NCI-H526 (cell line): ENCODE measurements at regions not wholly inside any gene's neighbourhood (a gene's known extent, or its start where the extent isn't known, plus 50 kb on each side); places are given as distances from the start of the nearest gene placed in this dataset.

Experiments
- DNase-seq, 2 experiments: peaks; one replicate each; lab custom pipeline; 2025; lab: John Stamatoyannopoulos, UW

DNA sequence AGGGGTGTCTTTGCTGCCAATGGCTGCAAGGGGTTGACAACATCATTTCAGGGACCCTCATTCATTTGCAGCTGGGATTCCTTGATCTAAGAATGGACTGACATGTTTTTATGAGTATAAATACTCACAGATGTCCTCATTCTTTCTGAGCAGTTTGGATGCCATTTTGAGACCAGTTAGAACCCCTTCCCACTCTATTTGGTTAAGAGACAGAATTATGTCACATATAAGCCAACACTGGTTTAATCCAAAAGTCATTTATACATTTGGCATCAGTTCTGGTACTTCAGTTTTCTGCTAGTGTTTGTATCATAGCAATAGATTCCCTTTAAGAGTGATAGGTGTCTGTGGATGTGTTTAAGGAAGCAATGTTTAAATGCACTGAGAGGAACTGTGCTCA is 248.8 kb downstream of the SAMD5 start:
- no peak for DNase-seq

DNA sequence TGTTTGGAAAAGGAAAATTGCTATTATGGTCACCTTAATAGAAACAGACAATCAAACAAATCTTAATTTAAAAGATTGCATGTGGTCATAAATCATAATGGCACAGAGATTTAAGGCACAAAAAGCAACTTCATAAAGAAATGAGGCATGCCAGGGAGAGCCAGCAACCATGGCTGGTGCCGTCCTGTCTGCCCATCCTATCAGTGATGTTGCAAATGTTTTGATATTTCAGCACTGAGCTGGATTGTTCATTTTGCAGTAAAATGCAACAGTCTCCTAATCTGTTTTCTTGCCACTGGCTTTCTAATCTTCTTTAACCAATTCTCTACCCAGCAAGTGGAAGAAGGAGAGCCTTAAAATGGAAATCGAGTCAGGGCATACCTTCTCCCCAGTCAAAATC is 249.8 kb downstream of the SAMD5 start:
- DNase-seq: no peak

DNA sequence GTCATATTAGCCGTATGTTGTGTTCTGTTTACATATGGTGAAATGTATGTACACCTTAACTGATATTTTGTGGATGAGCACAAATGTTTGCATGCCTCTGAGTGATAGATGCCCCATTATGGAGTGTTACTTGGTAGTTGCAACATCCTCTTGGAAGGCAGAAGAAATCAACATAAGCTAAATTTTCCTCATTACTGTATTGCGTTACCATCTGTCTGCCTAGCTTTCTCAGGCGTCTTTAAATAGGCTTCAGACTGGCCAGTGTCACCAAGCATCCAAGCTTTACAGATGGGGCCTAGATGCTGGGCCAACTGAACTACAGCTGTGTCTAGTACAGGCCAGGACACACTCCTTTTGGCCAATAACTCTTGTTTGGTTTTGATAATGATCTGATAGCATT is 250.6 kb downstream of the SAMD5 start:
- DNase-seq: no peak

DNA sequence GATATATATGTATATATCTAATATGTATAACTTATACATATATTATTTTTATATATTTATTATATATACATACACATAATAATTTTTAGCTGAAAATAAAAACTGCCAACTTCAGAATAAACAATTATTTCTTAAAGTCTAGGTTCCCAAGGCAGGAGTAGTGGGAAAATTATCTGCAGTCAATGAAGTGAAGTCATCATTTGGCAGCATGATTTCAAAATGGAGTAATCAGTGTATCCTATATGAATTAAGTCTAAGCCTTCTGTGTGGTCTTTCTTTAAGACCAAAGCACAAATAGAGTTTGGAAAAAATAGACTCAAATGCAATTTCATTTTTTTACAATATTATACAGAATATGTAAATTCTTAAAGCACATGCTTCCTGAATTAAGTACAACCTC is 251.0 kb downstream of the SAMD5 start:
- DNase-seq: no peak

DNA sequence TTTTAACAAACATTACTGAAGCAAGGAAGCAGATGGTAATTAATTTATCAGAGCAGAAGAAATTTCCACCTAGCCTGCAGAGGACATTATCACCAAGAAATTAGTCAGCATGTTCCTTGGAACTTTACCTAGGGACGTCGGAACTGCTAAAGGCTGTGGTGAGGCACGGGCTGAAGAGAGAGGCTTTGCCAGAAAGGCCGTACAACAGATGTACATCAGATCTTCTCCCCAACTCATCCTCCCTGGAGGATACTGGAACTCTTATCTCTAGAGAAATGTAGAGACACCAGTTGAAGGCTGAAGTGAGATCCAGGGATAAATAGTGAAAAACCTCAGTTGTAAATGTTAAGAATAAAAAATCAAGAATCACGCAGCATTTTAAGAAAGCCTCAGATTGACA is 257.1 kb downstream of the SAMD5 start:
- peak in 1 of 2 experiments; percentile 25 for DNase-seq

DNA sequence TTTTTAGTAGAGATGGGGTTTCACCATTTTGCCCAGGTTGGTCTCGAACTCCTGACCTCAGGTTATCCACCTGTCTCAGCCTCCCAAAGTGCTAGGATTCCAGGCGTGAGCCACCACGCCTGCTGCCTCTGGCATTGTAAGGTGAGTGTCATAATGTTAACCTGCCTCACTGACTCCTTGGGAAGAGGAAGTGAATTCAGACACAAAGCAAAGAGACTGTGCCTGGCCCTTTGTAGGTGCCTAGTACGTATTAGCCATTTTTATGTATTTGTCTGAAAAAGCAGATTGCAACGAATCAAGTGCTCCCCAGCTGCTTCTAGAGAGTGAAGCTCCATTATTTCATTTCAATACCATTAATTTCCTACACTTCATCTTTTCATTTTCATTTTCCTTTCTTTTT is 260.5 kb downstream of the SAMD5 start:
- DNase-seq: no peak

DNA sequence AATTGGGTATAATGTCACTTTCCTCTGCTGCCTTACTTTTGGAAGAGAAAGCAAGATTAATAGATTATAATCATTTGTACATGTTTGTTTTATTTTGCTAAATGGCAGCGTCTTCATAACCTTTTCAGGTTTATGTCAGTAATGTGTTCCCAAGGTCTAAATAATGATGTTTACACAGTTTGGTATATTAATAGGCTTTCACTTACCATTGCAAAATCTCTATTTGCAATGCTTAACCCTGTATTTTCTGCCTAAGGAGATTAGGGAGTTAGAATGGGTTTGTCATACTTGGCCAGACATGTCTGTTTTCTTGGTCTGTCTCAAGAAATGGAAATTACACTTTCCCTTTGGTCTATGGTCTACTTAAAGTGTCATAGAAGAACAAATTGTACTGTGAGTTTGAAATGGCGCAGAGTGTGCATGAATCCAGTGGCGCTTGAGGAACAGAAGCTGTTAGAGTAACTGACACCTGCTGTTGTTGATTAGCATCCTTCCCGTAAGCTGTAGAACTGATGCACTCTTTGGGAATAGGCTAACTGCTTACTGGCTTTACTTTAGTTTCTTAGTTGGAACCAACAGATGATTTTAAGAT is 261.1 kb downstream of the SAMD5 start:
- no peak for DNase-seq

DNA sequence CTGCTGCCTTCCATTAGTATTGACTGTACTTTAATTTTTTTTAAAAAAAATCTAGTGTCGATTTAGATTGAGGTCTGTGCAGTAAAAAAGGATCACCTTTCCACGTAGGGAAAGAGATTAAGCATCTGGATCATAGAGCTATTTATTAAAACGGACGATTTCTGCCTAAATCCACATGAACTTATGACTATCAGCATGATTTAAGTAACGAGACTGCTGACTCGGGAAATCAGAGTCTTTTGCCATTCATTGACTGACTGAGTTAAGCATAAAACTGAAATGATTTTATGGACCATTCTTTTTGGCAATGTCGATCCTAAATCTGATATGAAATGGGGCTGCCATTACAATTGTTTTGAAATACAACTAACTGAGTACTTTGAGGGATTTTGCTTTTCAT is 261.7 kb downstream of the SAMD5 start:
- no peak for DNase-seq

DNA sequence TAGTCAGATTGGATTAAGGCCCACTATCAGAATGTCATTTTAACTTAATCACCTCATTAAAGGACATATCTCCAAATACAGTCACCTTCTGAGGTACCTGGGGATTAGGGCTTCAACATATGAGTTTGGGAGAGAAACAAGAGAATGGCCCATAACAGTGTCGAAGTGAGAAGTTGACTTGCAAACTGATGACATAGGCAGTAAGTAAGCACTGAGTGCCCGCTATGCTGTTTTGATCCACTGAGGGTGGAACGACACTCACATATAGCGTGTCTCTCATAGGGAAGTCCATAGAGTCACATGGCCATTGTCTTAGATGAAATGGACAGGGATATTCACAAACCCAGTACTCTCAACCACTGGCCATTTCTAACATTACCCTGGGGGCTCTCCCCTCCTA is 264.2 kb downstream of the SAMD5 start:
- no peak for DNase-seq

DNA sequence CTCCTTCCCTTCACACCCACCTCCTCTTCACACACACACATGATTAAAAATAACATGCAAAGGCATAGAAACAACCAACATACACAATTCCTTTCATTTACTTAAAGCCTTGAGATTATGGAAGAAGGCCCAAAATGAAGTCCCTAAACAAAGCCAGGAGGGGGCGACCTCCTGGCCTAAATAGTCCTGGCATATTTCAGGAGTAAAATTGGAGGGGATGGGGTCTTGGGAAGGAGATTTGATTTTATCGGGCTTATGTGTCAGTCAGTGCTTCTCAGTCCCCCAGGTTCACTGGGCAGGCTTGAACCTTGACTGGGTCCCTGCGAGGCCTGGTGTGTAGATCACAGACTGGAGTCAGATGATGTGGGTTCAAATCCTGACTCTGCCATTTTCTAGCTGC is 266.4 kb downstream of the SAMD5 start:
- peak in 1 of 2 experiments; percentile 15 for DNase-seq

DNA sequence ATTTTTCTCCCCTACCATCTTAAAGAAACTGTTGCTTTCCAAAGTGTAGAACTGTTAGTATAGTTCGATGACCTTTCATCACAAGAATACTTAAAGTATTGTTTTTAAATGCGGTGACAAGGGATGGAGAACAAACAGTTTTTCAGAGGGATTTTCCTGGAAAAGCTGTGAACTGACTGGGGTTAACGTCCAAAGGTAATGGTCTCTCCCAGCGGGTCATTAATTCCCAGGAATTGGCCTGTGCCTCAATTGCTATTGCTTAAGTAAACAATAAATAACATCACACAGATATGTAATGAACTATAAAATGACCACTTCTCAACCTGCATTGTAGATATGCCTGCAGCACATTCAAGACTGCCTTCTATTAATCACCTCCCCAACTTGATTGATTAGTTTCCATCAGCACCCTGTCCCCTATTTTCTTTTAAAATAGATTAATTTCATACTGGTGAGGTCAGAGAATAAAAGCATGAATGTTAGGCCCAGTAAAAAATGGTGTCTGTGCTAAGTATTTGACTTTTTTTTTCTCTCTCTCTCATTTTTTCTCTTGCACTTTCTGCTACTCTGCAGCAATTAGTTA is 268.2 kb downstream of the SAMD5 start:
- DNase-seq: no peak

DNA sequence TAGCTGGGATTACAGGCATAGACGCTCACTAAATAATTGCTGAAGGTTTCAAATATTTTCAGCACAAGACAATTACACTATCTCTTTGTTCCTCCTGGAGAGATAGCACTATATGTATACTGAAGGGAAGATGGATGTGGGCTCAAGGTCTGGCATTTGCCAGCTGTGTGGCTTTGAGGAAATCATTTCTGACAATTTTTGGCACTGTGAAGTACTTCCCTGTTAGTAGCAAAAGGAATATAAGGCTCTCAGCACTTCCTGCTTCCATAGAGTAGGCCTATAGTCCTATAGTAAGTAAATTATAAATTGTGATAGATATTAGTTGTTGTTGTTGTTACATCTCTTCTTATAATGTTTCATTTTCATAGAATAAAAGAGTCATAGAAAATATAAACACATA is 271.1 kb downstream of the SAMD5 start:
- DNase-seq: no peak

DNA sequence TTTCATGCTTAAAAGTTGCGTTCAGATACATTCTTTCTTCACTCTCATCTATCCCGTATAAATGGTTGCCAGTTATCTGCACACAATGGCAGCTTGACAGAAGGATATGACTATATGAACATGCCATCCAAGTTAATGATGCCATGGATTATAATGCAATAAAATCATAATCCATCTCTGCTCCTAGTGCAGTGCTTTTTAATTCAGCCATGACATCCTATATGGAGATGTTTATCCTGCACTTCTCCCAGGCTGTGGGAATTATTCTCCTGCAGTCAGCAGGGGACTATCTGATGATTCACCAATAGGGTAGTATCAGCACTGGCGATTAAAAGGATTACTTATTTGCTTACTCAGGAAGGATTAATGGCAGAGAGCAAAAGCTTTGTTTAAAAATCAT is 273.8 kb downstream of the SAMD5 start:
- no peak for DNase-seq

DNA sequence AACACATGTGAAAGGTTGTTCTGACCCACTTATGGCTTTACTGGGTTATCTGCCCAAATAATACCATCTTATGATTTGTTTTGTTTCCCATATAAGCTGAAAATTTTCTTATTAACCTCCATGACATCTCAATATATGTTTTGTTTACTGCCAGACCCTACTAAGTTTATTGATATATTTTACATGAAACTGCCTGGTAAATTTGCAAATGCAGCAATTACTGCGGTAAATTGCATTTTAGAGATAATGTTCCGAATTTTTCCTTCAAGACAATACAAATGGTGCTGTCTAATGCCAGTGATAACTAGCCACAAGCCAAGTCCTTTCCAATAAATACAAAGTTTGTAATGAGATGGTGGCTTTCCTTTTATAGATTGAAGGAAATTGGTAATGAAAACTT is 275.9 kb downstream of the SAMD5 start:
- no peak for DNase-seq

DNA sequence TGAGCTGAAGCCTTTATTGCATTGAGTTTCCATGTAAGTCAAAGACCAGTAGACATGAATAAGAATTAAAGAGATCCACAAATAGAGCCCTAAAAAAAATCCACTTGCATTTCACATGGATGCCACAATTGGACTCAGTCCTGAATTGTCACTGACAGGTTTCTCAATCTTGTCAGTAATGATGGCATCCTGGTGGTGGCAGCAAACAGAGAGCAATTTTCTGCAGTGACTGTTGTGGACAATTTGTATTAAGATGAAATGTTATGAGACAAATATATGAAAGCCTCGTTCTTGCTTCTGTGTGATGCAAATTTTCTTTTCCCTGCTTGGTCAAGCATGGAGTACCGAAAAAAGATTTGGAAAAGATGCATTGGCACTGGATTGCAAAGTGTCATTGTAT is 278.9 kb downstream of the SAMD5 start:
- DNase-seq: peak; percentile 28 to 46

DNA sequence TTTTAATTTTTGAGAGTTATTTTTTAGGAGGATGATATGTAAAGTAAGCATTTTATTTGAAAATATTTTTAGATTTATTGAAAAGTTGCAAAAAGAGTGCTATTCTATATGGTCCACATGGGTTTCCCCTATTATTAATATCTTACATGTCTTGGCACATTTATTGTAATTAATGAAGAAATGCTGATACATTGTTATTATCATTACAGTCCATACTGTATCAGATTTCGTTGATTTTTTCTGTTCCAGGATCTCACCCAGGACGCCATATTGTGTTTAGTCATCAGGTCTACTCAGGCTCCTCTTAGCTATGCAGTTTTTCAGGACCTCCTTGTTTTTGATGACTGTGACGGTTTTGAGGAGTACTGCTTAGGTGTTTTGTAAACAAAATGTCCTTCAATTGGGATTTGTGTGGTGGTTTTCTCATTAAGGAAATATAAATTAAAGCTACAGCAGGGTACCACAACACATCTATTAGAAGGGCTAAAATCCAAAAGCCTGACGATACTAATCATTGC is 281.0 kb downstream of the SAMD5 start:
- no peak for DNase-seq

DNA sequence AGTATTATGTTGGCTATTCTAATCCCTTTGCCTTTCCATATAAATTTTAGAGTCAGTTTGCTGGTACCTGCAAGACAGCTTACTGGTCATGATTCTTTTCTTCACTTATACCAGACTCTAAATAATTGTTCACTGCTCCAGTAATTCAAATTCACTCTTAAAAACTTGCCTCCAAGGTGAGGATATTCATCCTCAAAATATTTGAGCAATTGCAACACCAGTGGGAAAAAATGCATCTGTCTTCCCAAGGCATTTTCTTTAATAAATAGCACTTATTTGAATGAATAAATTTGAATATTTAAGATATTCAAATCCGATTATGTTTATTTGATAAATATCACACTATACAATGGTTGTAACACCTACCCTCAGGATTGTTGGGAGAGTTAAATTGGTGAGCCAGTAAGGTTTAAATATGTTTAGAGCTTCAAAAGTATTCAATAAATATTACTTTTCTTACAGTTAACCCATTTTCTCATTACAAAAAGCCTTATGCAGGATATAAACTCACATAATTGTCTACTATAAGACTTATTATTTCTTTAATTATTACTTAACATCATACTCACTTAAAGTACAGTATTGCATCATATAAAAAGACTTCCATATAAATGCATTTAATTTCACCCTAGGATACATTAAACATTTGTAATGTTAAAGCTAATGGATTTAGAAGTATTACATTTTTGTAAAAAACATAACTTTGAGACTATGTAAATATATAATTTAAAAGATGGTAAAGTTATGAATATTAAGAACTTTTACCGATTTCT is 285.6 kb downstream of the SAMD5 start:
- DNase-seq: no peak

DNA sequence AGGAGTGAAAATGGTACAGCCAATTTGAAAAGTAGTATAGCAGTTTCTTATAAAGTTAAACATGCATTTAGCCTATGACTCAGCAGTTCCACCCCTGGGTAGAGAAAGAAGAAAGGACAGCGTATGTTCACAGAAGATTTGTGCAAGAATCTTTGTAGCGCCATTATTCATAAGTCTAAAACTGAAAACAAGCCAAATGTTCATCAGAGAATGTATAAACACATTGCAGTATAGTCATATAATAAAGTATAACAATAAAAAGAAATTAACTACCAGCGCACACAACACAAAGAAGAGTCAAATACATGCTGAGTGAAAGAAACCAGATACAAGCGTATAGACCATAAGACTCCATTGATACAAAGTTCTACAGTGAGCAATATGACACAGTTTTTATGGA is 294.0 kb downstream of the SAMD5 start:
- no peak for DNase-seq

DNA sequence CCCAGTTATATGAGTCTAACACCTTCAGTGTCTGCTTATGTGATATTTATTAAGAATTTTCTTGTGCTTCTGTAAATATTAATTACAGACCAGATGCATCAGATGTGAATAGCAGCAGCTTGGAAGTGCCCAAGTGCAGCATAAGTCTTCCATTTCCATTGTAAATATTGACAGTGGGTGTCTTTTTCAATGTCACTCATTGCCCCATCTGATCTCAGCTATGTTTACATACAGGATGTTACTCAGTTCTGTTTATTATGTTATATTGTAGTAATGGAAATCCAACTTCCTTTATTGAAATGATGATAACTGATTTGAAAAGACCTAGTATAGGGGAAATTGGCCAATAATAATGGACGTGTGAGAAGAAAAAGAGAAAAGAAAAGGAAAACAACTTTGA is 296.7 kb downstream of the SAMD5 start:
- DNase-seq: no peak

DNA sequence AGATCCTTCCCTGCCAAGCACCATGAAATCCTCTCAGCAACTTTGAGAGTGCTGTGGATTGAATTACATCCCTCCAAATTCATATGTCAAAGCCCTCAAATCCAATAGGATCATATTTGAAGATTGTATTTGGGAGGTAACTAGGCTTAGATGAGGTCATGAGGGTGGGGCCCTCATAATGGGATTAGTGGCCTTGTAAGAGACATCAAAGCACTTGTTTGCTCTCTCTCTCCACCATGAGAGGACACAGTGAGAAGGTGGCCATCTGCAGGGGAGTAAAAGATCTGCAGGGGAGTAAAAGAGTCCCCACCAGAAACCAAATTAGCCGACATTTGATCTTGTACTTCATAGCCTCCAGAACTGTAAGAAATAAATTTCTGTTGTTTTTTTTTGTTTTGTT is 298.2 kb downstream of the SAMD5 start:
- no peak for DNase-seq

DNA sequence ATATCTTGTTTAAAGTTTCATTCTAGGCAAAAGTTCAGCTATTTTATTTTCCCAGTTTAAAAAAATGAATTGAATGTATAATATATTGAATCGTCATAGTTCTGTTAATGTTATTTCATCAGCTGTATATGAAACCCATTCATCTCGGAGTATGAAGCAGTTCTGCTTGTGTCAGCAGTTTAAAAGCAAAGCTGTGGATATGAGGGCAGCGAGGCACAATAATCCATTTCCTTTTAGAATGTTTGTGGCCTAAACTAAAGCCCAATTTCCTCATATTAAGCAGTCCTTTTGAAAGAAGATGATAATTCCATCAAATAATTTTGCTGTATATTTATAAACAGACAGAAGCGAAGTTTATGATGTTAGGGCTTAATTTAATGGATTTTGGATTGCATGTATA is 300.1 kb downstream of the SAMD5 start:
- DNase-seq: no peak

DNA sequence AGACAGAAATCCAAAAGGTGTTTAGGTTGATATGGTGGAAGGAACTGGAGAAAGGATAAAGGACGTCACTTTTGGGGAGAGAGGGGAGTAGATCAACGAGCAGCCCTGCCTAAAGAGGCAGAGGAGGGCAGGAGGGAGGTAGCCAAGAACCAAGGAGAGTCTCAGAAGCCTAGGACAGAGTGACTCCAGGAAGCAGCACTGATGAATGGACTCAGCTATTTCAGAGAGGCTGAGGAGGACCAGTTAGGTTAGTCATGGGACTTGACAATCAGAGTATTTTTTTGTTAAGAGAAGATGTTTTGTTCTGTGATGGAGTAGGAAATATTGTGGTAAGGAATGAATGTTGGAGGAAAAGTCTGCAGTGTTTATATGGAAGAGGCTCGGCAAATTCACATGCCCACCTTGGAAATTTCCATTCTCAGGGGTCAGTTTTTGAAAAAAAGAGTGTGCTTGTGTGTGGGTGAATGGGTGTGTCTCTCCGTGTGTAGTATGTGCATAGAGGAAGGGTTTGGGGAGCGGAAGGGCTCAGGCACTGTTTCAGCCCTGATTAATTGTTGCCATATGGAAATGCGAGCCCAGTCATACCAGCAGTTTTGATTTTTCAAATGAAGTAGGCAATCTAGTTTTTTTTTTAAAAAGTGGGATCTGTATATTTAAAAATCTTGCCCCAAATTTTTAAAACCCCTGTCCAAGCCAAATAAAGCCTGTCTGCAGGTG is 303.6 kb downstream of the SAMD5 start:
- DNase-seq: no peak
